GM10248 (cell line): ENCODE measurements at regions not wholly inside any gene's neighbourhood (a gene's known extent, or its start where the extent isn't known, plus 50 kb on each side); places are given as distances from the start of the nearest gene placed in this dataset.

Experiments
- CTCF ChIA-PET: fragments of 300-600 bp; sonication (Branson Sonifier 250); formaldehyde crosslinking; extraction: SDS; loops from one replicate; lab custom pipeline; 2021; ENCODE audit warnings: antibody characterized with exemption; lab: Yijun Ruan, JAX
- POLR2A ChIA-PET: fragments of 350-650 bp; sonication (Branson Sonifier 250); formaldehyde crosslinking; extraction: SDS; loops from one replicate; lab custom pipeline; 2020; ENCODE audit warnings: antibody characterized with exemption; lab: Yijun Ruan, JAX
- DNase-seq: peaks from one replicate; pipeline ENCODE4 v3.0.0; 2012; ENCODE audit errors: extremely low spot score
- CTCF ChIP-seq: IDR thresholded peaks from 2 replicates; pipeline ENCODE4 v1.5.1; 2012; ENCODE audit warnings: mild to moderate bottlenecking, low read depth; ENCODE audit errors: extremely low read depth, missing control alignments, control extremely low read depth

- CTCF ChIA-PET: no interaction called here
- no peak for TF ChIP-seq CTCF
- POLR2A ChIA-PET: no interaction called here
- DNase-seq: no peak
Measured at GRCh38 chr15:95085056-95085455, 853.7 kb downstream of the MCTP2 start.

- TF ChIP-seq CTCF: no peak
- no peak for DNase-seq
- ChIA-PET CTCF (no interaction called here), POLR2A (no interaction called here)
Measured at GRCh38 chr15:95086531-95087252, 855.3 kb downstream of the MCTP2 start.

GRCh38 chr15:95087253-95087609, 855.9 kb downstream of the MCTP2 start:
- DNase-seq: no peak
- ChIA-PET CTCF (no interaction called here), POLR2A (no interaction called here)
- no peak for TF ChIP-seq CTCF

- CTCF ChIA-PET: no interaction called here
- no peak for TF ChIP-seq CTCF
- DNase-seq: no peak
Measured at GRCh38 chr15:95091444-95091843, 860.1 kb downstream of the MCTP2 start.

GRCh38 chr15:95095250-95095649, 863.9 kb downstream of the MCTP2 start:
- CTCF ChIA-PET: no interaction called here

More at GRCh38 chr15:95091444-95091843, 860.1 kb downstream of the MCTP2 start:
- POLR2A ChIA-PET: no interaction called here

GRCh38 chr15:95096651-95097050, 865.3 kb downstream of the MCTP2 start:
- CTCF ChIA-PET: interaction anchor here (1.2 kb wide), 1 partner anchor 18 kb away, joined by 3 read pairs; no protein-coding TSS in a partner anchor
- TF ChIP-seq CTCF: no peak
- POLR2A ChIA-PET: no interaction called here
- DNase-seq: no peak

More at GRCh38 chr15:95095250-95095649, 863.9 kb downstream of the MCTP2 start:
- TF ChIP-seq CTCF: no peak
- no peak for DNase-seq
- POLR2A ChIA-PET: no interaction called here
